ENCODE measurements at regions not wholly inside any gene's neighbourhood (a gene's known extent, or its start where the extent isn't known, plus 50 kb on each side); places are given as distances from the start of the nearest gene placed in this dataset.

GRCh38 chr4:183029365-183029764 lies 69.7 kb upstream of the WWC2 start (continued):
- no peak for TF ChIP-seq ZMIZ1 (IDR thresholded peaks at IDR 0.05; ENCODE audit: low read depth in 2 of 2, low read length in 2 of 2)
- TF ChIP-seq MAFG (tag; conservative IDR thresholded peaks at IDR 0.05), result peak; percentile 48
- TF ChIP-seq FOXP1 (CRISPR knock-in tag; IDR thresholded peaks at IDR 0.05), result no peak
- TF ChIP-seq FOXO4 (CRISPR knock-in tag; IDR thresholded peaks at IDR 0.05), result no peak
- peak; percentile 56 for TF ChIP-seq DPF2 (IDR thresholded peaks at IDR 0.05)
- TF ChIP-seq XRCC4 (IDR thresholded peaks at IDR 0.05; ENCODE audit: extremely low read depth, insufficient read depth, insufficient read length), result no peak
- TF ChIP-seq IRF1 (CRISPR knock-in tag; IDR thresholded peaks at IDR 0.05; ENCODE audit: borderline replicate concordance), result no peak
- no peak for TF ChIP-seq MXD1 (CRISPR knock-in tag; IDR thresholded peaks at IDR 0.05; ENCODE audit: borderline replicate concordance, poor library complexity, severe bottlenecking)
- no peak for TF ChIP-seq NBN (IDR thresholded peaks at IDR 0.05; ENCODE audit: low read depth)
- peak in 1 of 2 experiments; percentile 21; a peak in 1 of 4 replicates for TF ChIP-seq TRIM24 (IDR thresholded peaks at IDR 0.05)
- no peak for TF ChIP-seq SMARCE1 (IDR thresholded peaks at IDR 0.05)
- TF ChIP-seq ARID2 (IDR thresholded peaks at IDR 0.05), result no peak
- no peak for TF ChIP-seq ELK3 (CRISPR knock-in tag; IDR thresholded peaks at IDR 0.05)
- TF ChIP-seq L3MBTL2 (IDR thresholded peaks at IDR 0.05), result peak; percentile 50
- TF ChIP-seq U2AF1 (optimal IDR thresholded peaks at IDR 0.05; ENCODE audit: low read depth, low read length), result no peak
- TF ChIP-seq CHD1 (IDR thresholded peaks at IDR 0.05; ENCODE audit: low read length), result no peak
- no peak for TF ChIP-seq NR2F6 (CRISPR knock-in tag; IDR thresholded peaks at IDR 0.05)
- TF ChIP-seq NKRF (IDR thresholded peaks at IDR 0.05; ENCODE audit: borderline replicate concordance), result no peak
- no peak for TF ChIP-seq ELF4 (CRISPR knock-in tag; IDR thresholded peaks at IDR 0.05)
- no peak for TF ChIP-seq NFIC (IDR thresholded peaks at IDR 0.05)
- no peak for TF ChIP-seq NR3C1 (CRISPR knock-in tag; IDR thresholded peaks at IDR 0.05)

Measured in K562 (cell line).